ENCODE measurements at regions not wholly inside any gene's neighbourhood (a gene's known extent, or its start where the extent isn't known, plus 50 kb on each side); places are given as distances from the start of the nearest gene placed in this dataset.

DNA sequence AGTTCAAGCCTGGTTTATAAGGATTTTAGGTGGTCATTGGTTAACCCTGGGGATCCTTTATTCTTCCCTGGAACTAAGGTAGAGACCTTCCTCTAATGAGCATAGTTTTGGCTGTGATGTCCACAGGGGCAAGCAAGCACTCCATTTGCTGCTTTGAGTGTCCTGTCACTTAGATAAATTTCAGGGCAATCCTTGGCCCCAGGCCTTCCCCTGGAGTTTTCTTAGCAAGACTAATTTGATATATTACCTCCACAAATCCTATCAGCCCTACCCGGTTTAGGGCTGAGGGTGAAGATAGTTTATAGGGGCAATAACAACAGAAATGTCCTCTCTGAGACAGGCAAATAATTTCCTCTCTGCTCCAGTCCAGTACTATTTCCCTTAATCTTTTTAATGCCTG, 166.6 kb downstream of the CYYR1 start:
- POLR2A ChIA-PET = no interaction called here
- H2AFZ ChIP-seq (ENCODE audit: low read depth, low read length, poor library complexity, severe bottlenecking) = no peak overlapping the region

More for the DNA sequence above, 166.6 kb downstream of the CYYR1 start:
- CTCF ChIA-PET = no interaction called here
- H3K27me3 ChIP-seq (ENCODE audit: insufficient read depth, low read length) = no peaks in the 10 kb centered on the region
- H3K4me1 ChIP-seq (ENCODE audit: control insufficient read depth in 1 of 2, insufficient read depth in 2 of 2, low read length in 2 of 2) = peaks cover 2 to 14% of the 10 kb centered on the region in 2 experiments; a peak in 3 of 4 replicates
- H3K9me2 ChIP-seq (ENCODE audit: insufficient read depth) = no peaks in the 10 kb centered on the region
- no peak overlapping the region for H3K27ac ChIP-seq (ENCODE audit: low read depth, low read length)
- H3K4me2 ChIP-seq (ENCODE audit: low read length) = peak overlapping the region; percentile 66; the same call in 1 of the 2 replicates
- intact Hi-C loops (cut with micrococcal nuclease) = no loop called here
- no peak overlapping the region for H3K9ac ChIP-seq (ENCODE audit: low read length)
- no peaks in the 10 kb centered on the region for H3K9me3 ChIP-seq (ENCODE audit: control insufficient read depth in 1 of 2, insufficient read depth in 1 of 2, low read depth in 1 of 2, low read length in 2 of 2)
- H4K20me1 ChIP-seq (ENCODE audit: insufficient read depth) = no peaks in the 10 kb centered on the region
- TF ChIP-seq FOSL1 (IDR thresholded peaks at IDR 0.05; ENCODE audit: low read depth) (no peak), ZFX (IDR thresholded peaks at IDR 0.05) (no peak), JUND (IDR thresholded peaks at IDR 0.05) (no peak), RAD21 (IDR thresholded peaks at IDR 0.05; ENCODE audit: low read depth) (no peak), SIN3A (IDR thresholded peaks at IDR 0.05; ENCODE audit: low read depth) (no peak), CBX3 (IDR thresholded peaks at IDR 0.05; ENCODE audit: low read depth) (no peak), MAX (IDR thresholded peaks at IDR 0.05) (no peak), EZH2 (IDR thresholded peaks at IDR 0.05) (no peak), SP1 (IDR thresholded peaks at IDR 0.05; ENCODE audit: low read depth) (no peak), POLR2AphosphoS5 (IDR thresholded peaks at IDR 0.05; ENCODE audit: low read depth, low read length) (no peak)
- TF ChIP-seq, protein P1, sequence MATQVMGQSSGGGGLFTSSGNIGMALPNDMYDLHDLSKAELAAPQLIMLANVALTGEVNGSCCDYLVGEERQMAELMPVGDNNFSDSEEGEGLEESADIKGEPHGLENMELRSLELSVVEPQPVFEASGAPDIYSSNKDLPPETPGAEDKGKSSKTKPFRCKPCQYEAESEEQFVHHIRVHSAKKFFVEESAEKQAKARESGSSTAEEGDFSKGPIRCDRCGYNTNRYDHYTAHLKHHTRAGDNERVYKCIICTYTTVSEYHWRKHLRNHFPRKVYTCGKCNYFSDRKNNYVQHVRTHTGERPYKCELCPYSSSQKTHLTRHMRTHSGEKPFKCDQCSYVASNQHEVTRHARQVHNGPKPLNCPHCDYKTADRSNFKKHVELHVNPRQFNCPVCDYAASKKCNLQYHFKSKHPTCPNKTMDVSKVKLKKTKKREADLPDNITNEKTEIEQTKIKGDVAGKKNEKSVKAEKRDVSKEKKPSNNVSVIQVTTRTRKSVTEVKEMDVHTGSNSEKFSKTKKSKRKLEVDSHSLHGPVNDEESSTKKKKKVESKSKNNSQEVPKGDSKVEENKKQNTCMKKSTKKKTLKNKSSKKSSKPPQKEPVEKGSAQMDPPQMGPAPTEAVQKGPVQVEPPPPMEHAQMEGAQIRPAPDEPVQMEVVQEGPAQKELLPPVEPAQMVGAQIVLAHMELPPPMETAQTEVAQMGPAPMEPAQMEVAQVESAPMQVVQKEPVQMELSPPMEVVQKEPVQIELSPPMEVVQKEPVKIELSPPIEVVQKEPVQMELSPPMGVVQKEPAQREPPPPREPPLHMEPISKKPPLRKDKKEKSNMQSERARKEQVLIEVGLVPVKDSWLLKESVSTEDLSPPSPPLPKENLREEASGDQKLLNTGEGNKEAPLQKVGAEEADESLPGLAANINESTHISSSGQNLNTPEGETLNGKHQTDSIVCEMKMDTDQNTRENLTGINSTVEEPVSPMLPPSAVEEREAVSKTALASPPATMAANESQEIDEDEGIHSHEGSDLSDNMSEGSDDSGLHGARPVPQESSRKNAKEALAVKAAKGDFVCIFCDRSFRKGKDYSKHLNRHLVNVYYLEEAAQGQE (IDR thresholded peaks at IDR 0.05; ENCODE audit: low read depth) = no peak
- TF ChIP-seq, protein P2, sequence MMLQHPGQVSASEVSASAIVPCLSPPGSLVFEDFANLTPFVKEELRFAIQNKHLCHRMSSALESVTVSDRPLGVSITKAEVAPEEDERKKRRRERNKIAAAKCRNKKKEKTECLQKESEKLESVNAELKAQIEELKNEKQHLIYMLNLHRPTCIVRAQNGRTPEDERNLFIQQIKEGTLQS (IDR thresholded peaks at IDR 0.05) = no peak
- no peaks in the 10 kb centered on the region for H3K79me2 ChIP-seq (ENCODE audit: insufficient read depth, low read length)
- DNase-seq (ENCODE audit: low read depth, low spot score) (no peak), ATAC-seq (no peak)
- H3K36me3 ChIP-seq (ENCODE audit: control insufficient read depth in 1 of 2, insufficient read depth in 2 of 2, low read length in 2 of 2) = no peaks in the 10 kb centered on the region
- RAD21 ChIA-PET (ENCODE audit: low non-redundant PET in 1 of 2, low total read pairs in 2 of 2, uncharacterized antibody in 2 of 2, unreplicated experiment in 2 of 2) = no interaction called here
- H3K4me3 ChIP-seq (replicated peaks in 1 of 2; ENCODE audit: low read depth in 1 of 2, low read length in 2 of 2) = no peak overlapping the region
- BruUV-seq (replicated peaks) = no TSS peak

Measured in HCT116 (cell line).